ENCODE measurements at regions not wholly inside any gene's neighbourhood (a gene's known extent, or its start where the extent isn't known, plus 50 kb on each side); places are given as distances from the start of the nearest gene placed in this dataset.

DNA sequence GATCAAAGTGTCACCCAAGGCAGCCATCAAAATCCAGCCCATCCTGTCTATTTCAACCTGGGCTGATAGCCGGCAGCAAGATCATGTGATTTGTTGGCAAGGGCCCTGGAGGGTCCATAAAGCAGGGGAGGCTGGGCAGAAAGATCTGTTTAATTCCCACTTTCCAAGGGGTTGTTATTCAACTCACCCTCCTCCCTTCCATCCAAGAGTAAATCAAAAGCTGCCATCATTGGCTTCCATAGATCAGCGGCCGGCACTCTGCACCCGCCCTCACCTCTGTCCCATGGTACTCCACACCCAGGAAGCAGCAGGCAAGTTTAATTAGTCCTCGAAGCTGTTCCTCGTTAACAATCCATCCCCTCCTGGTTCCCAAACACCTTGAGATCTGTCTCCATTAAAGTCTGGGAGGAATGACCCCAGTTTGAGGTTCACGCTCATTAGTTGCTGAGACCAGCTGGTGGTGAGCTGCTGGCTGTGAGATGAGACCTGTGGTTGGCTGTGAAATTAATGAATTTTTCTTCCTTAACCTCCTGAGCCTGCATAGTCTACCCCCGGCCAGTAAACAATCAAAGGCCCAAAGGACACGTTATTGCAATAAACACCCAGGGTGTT lies 120.6 kb upstream of the CHST15 start:
- TF ChIP-seq, protein P1, sequence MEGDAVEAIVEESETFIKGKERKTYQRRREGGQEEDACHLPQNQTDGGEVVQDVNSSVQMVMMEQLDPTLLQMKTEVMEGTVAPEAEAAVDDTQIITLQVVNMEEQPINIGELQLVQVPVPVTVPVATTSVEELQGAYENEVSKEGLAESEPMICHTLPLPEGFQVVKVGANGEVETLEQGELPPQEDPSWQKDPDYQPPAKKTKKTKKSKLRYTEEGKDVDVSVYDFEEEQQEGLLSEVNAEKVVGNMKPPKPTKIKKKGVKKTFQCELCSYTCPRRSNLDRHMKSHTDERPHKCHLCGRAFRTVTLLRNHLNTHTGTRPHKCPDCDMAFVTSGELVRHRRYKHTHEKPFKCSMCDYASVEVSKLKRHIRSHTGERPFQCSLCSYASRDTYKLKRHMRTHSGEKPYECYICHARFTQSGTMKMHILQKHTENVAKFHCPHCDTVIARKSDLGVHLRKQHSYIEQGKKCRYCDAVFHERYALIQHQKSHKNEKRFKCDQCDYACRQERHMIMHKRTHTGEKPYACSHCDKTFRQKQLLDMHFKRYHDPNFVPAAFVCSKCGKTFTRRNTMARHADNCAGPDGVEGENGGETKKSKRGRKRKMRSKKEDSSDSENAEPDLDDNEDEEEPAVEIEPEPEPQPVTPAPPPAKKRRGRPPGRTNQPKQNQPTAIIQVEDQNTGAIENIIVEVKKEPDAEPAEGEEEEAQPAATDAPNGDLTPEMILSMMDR (IDR thresholded peaks at IDR 0.05 in 4 of 5, conservative IDR thresholded peaks at IDR 0.05 in 1 of 5): no peak
- TF ChIP-seq POLR2A (IDR thresholded peaks at IDR 0.05): no peak

All from gastrocnemius medialis (tissue), 4 donors.